IPS-18a (cell line): ENCODE measurements at regions not wholly inside any gene's neighbourhood (a gene's known extent, or its start where the extent isn't known, plus 50 kb on each side); places are given as distances from the start of the nearest gene placed in this dataset.

ENCODE experiments used
- H3K27ac ChIP-seq: one replicate; pipeline ENCODE4 v1.5.1; 2013; ENCODE audit warnings: low read length
- H3K27me3 ChIP-seq: one replicate; pipeline ENCODE4 v1.6.1; 2013; ENCODE audit warnings: mild to moderate bottlenecking, low read length; ENCODE audit not compliant: control insufficient read depth, insufficient read depth
- H3K36me3 ChIP-seq: one replicate; pipeline ENCODE4 v1.6.1; 2013; ENCODE audit warnings: low read depth, low read length; ENCODE audit not compliant: control insufficient read depth
- H3K4me1 ChIP-seq: one replicate; pipeline ENCODE4 v1.6.1; 2013; ENCODE audit warnings: low read depth, low read length; ENCODE audit not compliant: control insufficient read depth
- H3K4me3 ChIP-seq: one replicate; pipeline ENCODE4 v1.5.1; 2013; ENCODE audit warnings: low read length
- H3K9ac ChIP-seq: one replicate; pipeline ENCODE4 v1.6.1; 2013; ENCODE audit warnings: mild to moderate bottlenecking, low read length, moderate library complexity
- H3K9me3 ChIP-seq: one replicate; pipeline ENCODE4 v1.6.1; 2013; ENCODE audit warnings: low read depth, low read length; ENCODE audit not compliant: control insufficient read depth

- Histone ChIP-seq H3K4me3 (no peak overlapping the region), H3K9me3 (no peaks in the 10 kb centered on the region), H3K27ac (no peak overlapping the region), H3K27me3 (no peaks in the 10 kb centered on the region), H3K4me1 (no peaks in the 10 kb centered on the region), H3K36me3 (no peaks in the 10 kb centered on the region), H3K9ac (no peak overlapping the region)
These were observed 97.0 kb downstream of the CHRM3 start for GRCh38 chr1:239483391-239483790.

GRCh38 chr1:239493811-239494414 is 107.5 kb downstream of the CHRM3 start:
- H3K9me3 ChIP-seq, result no peaks in the 10 kb centered on the region
- H3K27me3 ChIP-seq, result no peaks in the 10 kb centered on the region
- no peak overlapping the region for H3K4me3 ChIP-seq
- H3K4me1 ChIP-seq, result no peaks in the 10 kb centered on the region
- no peak overlapping the region for H3K27ac ChIP-seq
- no peak overlapping the region for H3K9ac ChIP-seq
- no peaks in the 10 kb centered on the region for H3K36me3 ChIP-seq

- H3K4me3 ChIP-seq, result no peak overlapping the region
- no peak overlapping the region for H3K27ac ChIP-seq
- H3K27me3 ChIP-seq, result no peaks in the 10 kb centered on the region
- H3K4me1 ChIP-seq, result no peaks in the 10 kb centered on the region
- no peak overlapping the region for H3K9ac ChIP-seq
- H3K9me3 ChIP-seq, result peaks cover 4% of the 10 kb centered on the region
- H3K36me3 ChIP-seq, result no peaks in the 10 kb centered on the region
These were observed 118.7 kb downstream of the CHRM3 start for GRCh38 chr1:239505094-239505493.

GRCh38 chr1:239507826-239508225 is 121.5 kb downstream of the CHRM3 start:
- Histone ChIP-seq H3K4me3 (no peak overlapping the region), H3K36me3 (no peaks in the 10 kb centered on the region), H3K9ac (no peak overlapping the region), H3K4me1 (no peaks in the 10 kb centered on the region), H3K9me3 (peaks cover 4% of the 10 kb centered on the region), H3K27me3 (no peaks in the 10 kb centered on the region), H3K27ac (no peak overlapping the region)

GRCh38 chr1:239511875-239512274 is 125.5 kb downstream of the CHRM3 start:
- Histone ChIP-seq H3K27me3 (no peaks in the 10 kb centered on the region), H3K4me1 (peaks cover 9% of the 10 kb centered on the region), H3K9ac (no peak overlapping the region), H3K27ac (no peak overlapping the region), H3K36me3 (no peaks in the 10 kb centered on the region), H3K4me3 (no peak overlapping the region), H3K9me3 (no peaks in the 10 kb centered on the region)

GRCh38 chr1:239516579-239516978 is 130.2 kb downstream of the CHRM3 start:
- Histone ChIP-seq H3K4me3 (no peak overlapping the region), H3K9ac (no peak overlapping the region), H3K9me3 (no peaks in the 10 kb centered on the region), H3K4me1 (peaks cover 9% of the 10 kb centered on the region), H3K36me3 (no peaks in the 10 kb centered on the region), H3K27ac (no peak overlapping the region), H3K27me3 (no peaks in the 10 kb centered on the region)

GRCh38 chr1:239526391-239526790 is 140.0 kb downstream of the CHRM3 start:
- H3K36me3 ChIP-seq, result no peaks in the 10 kb centered on the region
- H3K4me1 ChIP-seq, result no peaks in the 10 kb centered on the region
- H3K9ac ChIP-seq, result no peak overlapping the region
- no peak overlapping the region for H3K27ac ChIP-seq
- no peak overlapping the region for H3K4me3 ChIP-seq
- H3K9me3 ChIP-seq, result no peaks in the 10 kb centered on the region
- H3K27me3 ChIP-seq, result no peaks in the 10 kb centered on the region

GRCh38 chr1:239527051-239527693 is 140.8 kb downstream of the CHRM3 start:
- Histone ChIP-seq H3K36me3 (no peaks in the 10 kb centered on the region), H3K9me3 (no peaks in the 10 kb centered on the region), H3K4me1 (no peaks in the 10 kb centered on the region), H3K27me3 (no peaks in the 10 kb centered on the region), H3K27ac (no peak overlapping the region), H3K9ac (no peak overlapping the region), H3K4me3 (no peak overlapping the region)

- no peaks in the 10 kb centered on the region for H3K36me3 ChIP-seq
- H3K9me3 ChIP-seq, result no peaks in the 10 kb centered on the region
- peaks cover 6% of the 10 kb centered on the region for H3K4me1 ChIP-seq
- H3K27me3 ChIP-seq, result no peaks in the 10 kb centered on the region
- no peak overlapping the region for H3K4me3 ChIP-seq
- H3K9ac ChIP-seq, result no peak overlapping the region
- no peak overlapping the region for H3K27ac ChIP-seq
These were observed 149.9 kb downstream of the CHRM3 start for GRCh38 chr1:239536165-239536849.

- no peak overlapping the region for H3K27ac ChIP-seq
- H3K9me3 ChIP-seq, result no peaks in the 10 kb centered on the region
- no peaks in the 10 kb centered on the region for H3K36me3 ChIP-seq
- H3K4me3 ChIP-seq, result no peak overlapping the region
- H3K9ac ChIP-seq, result no peak overlapping the region
- H3K27me3 ChIP-seq, result no peaks in the 10 kb centered on the region
- peaks cover 6% of the 10 kb centered on the region for H3K4me1 ChIP-seq
These were observed 151.4 kb downstream of the CHRM3 start for GRCh38 chr1:239537795-239538194.

- no peak overlapping the region for H3K27ac ChIP-seq
- no peak overlapping the region for H3K9ac ChIP-seq
- no peaks in the 10 kb centered on the region for H3K36me3 ChIP-seq
- H3K4me3 ChIP-seq, result no peak overlapping the region
- H3K9me3 ChIP-seq, result no peaks in the 10 kb centered on the region
- H3K4me1 ChIP-seq, result peaks cover 6% of the 10 kb centered on the region
- no peaks in the 10 kb centered on the region for H3K27me3 ChIP-seq
These were observed 152.0 kb downstream of the CHRM3 start for GRCh38 chr1:239538239-239538988.
